Cardiac muscle cell (in vitro differentiated cells and primary cell): ENCODE measurements at regions not wholly inside any gene's neighbourhood (a gene's known extent, or its start where the extent isn't known, plus 50 kb on each side); places are given as distances from the start of the nearest gene placed in this dataset.

Source experiments
- DNase-seq, 2 donors: peaks; one replicate each; pipeline versions ENCODE4 v3.0.0 to v3.0.0-alpha.2; 2010 to 2017; ENCODE audit warnings: low read depth in 1 of 2, low spot score in 1 of 2
- H3K27ac ChIP-seq: fragments of 200-600 bp; sonication (generic); 2 replicates; pipeline ENCODE4 v1.5.1; 2016
- H3K27me3 ChIP-seq: fragments of 200-600 bp; sonication (generic); 2 replicates; pipeline ENCODE4 v1.6.0; 2016; ENCODE audit warnings: control low read depth
- H3K36me3 ChIP-seq: fragments of 200-600 bp; sonication (generic); 2 replicates; pipeline ENCODE4 v1.5.1; 2016; ENCODE audit warnings: control low read depth
- H3K4me1 ChIP-seq: fragments of 200-600 bp; sonication (generic); 2 replicates; pipeline ENCODE4 v1.8.1; 2017; ENCODE audit warnings: low read depth, mild to moderate bottlenecking, mixed run types
- H3K4me3 ChIP-seq: fragments of 200-600 bp; sonication (generic); 2 replicates; pipeline ENCODE4 v1.5.1; 2016; ENCODE audit warnings: mild to moderate bottlenecking
- H3K9me3 ChIP-seq: fragments of 200-600 bp; sonication (generic); 2 replicates; pipeline ENCODE4 v1.5.1; 2017; ENCODE audit warnings: low read depth, mild to moderate bottlenecking, control low read depth
- CTCF ChIP-seq: IDR thresholded peaks from 2 replicates; pipeline ENCODE4 v1.5.1; 2012; ENCODE audit warnings: low read depth, mild to moderate bottlenecking, low read length

- Histone ChIP-seq H3K27me3 (no peaks in the 10 kb centered on the region), H3K9me3 (no peaks in the 10 kb centered on the region), H3K4me1 (no peaks in the 10 kb centered on the region), H3K27ac (no peak overlapping the region), H3K36me3 (no peaks in the 10 kb centered on the region), H3K4me3 (no peak overlapping the region)
- no peak for DNase-seq
- no peak for TF ChIP-seq CTCF
These were observed 75.3 kb upstream of the RGS4 start for GRCh38 chr1:162993846-162994245.

- no peak overlapping the region for H3K27ac ChIP-seq
- DNase-seq, result no peak
- TF ChIP-seq CTCF, result no peak
- H3K4me1 ChIP-seq, result no peaks in the 10 kb centered on the region
- H3K36me3 ChIP-seq, result no peaks in the 10 kb centered on the region
- H3K4me3 ChIP-seq, result no peak overlapping the region
- H3K27me3 ChIP-seq, result no peaks in the 10 kb centered on the region
- H3K9me3 ChIP-seq, result no peaks in the 10 kb centered on the region
These were observed 76.2 kb upstream of the RGS4 start for GRCh38 chr1:162992945-162993344.

GRCh38 chr1:162991444-162991843, 77.7 kb upstream of the RGS4 start:
- Histone ChIP-seq H3K36me3 (no peaks in the 10 kb centered on the region), H3K27ac (no peak overlapping the region), H3K4me1 (no peaks in the 10 kb centered on the region), H3K27me3 (no peaks in the 10 kb centered on the region), H3K4me3 (no peak overlapping the region), H3K9me3 (no peaks in the 10 kb centered on the region)
- no peak for TF ChIP-seq CTCF
- no peak for DNase-seq

GRCh38 chr1:162990665-162991064, 78.5 kb upstream of the RGS4 start:
- no peak for DNase-seq
- H3K36me3 ChIP-seq, result no peaks in the 10 kb centered on the region
- no peak overlapping the region for H3K4me3 ChIP-seq
- H3K9me3 ChIP-seq, result no peaks in the 10 kb centered on the region
- no peaks in the 10 kb centered on the region for H3K4me1 ChIP-seq
- no peaks in the 10 kb centered on the region for H3K27me3 ChIP-seq
- H3K27ac ChIP-seq, result no peak overlapping the region
- no peak for TF ChIP-seq CTCF

- no peak overlapping the region for H3K27ac ChIP-seq
- no peak for TF ChIP-seq CTCF
- no peaks in the 10 kb centered on the region for H3K27me3 ChIP-seq
- no peaks in the 10 kb centered on the region for H3K4me1 ChIP-seq
- DNase-seq, result no peak
- no peaks in the 10 kb centered on the region for H3K9me3 ChIP-seq
- H3K4me3 ChIP-seq, result no peak overlapping the region
- no peaks in the 10 kb centered on the region for H3K36me3 ChIP-seq
These were observed 80.3 kb upstream of the RGS4 start for GRCh38 chr1:162988869-162989268.

GRCh38 chr1:162987866-162988265, 81.3 kb upstream of the RGS4 start:
- TF ChIP-seq CTCF, result no peak

More at GRCh38 chr1:162987866-162988265, 81.3 kb upstream of the RGS4 start:
- no peak overlapping the region for H3K4me3 ChIP-seq
- H3K36me3 ChIP-seq, result no peaks in the 10 kb centered on the region
- no peak for DNase-seq
- H3K27ac ChIP-seq, result no peak overlapping the region
- H3K4me1 ChIP-seq, result no peaks in the 10 kb centered on the region
- H3K27me3 ChIP-seq, result no peaks in the 10 kb centered on the region
- H3K9me3 ChIP-seq, result no peaks in the 10 kb centered on the region
